HepG2 (cell line): ENCODE measurements at regions not wholly inside any gene's neighbourhood (a gene's known extent, or its start where the extent isn't known, plus 50 kb on each side); places are given as distances from the start of the nearest gene placed in this dataset.

ENCODE experiments used
- BRCA1 ChIP-seq: sonication (generic); formaldehyde crosslinking; IDR thresholded peaks from 2 replicates; pipeline ENCODE4 v1.4.0; 2020; ENCODE audit warnings: missing genetic modification reagents
- DPF2 ChIP-seq: sonication (generic); formaldehyde crosslinking; IDR thresholded peaks from 2 replicates; pipeline ENCODE4 v1.4.0; 2020; ENCODE audit warnings: mild to moderate bottlenecking, low read depth, missing genetic modification reagents, borderline replicate concordance
- FOXA3 ChIP-seq: IDR thresholded peaks from 2 replicates; pipeline ENCODE4 v1.6.1; 2016; ENCODE audit warnings: missing genetic modification reagents, missing compliant biosample characterization
- NPAS2 ChIP-seq: sonication (generic); formaldehyde crosslinking; IDR thresholded peaks from 2 replicates; pipeline ENCODE4 v1.8.0; 2022; ENCODE audit warnings: mild to moderate bottlenecking, missing genetic modification reagents, borderline replicate concordance
- RXRA ChIP-seq: sonication (generic); formaldehyde crosslinking; IDR thresholded peaks from 2 replicates; pipeline ENCODE4 v1.5.1; 2020; ENCODE audit warnings: missing genetic modification reagents
- TCF12 ChIP-seq, 2 experiments: fragments of 450-650 bp in 1 of 2; sonication (generic) in 1 of 2; formaldehyde crosslinking in 1 of 2; IDR thresholded peaks; 2 replicates each; pipeline versions ENCODE4 v1.6.1 to v1.8.0; 2017 to 2022; ENCODE audit warnings: antibody characterized with exemption in 1 of 2, mild to moderate bottlenecking in 1 of 2, missing genetic modification reagents in 1 of 2, moderate library complexity in 1 of 2
- TF ChIP-seq, protein P1 (sequence below): sonication (generic); formaldehyde crosslinking; IDR thresholded peaks from 2 replicates; pipeline ENCODE4 v1.8.0; 2022; ENCODE audit warnings: mild to moderate bottlenecking, missing genetic modification reagents

DNA sequence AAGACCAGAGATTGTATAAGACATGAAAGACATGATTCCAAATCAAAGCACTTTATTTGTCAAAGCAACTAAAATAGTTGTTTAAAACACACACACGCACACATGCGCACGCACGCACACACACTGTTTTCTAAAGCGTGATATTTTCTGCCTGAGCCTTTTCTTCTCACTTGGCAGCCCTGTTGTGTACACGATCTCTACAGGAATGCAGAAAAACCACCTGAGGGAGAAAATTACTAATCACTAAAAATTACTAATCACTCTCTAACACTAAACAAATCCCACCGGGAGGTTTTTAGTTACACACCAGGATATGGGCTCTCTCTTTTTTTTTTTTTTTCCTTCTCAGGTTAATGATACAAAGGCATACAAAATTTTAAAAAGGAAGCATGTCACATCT, 160.1 kb upstream of the ATP11B start:
- TF ChIP-seq BRCA1 (no peak), DPF2 (no peak), NPAS2 (CRISPR knock-in tag) (no peak), RXRA (CRISPR knock-in tag) (no peak), FOXA3 (CRISPR knock-in tag) (no peak), TCF12 (IDR thresholded peaks at IDR 0.05) (no peak), TCF12 (CRISPR knock-in tag; IDR thresholded peaks at IDR 0.05) (no peak)
- TF ChIP-seq, protein P1, sequence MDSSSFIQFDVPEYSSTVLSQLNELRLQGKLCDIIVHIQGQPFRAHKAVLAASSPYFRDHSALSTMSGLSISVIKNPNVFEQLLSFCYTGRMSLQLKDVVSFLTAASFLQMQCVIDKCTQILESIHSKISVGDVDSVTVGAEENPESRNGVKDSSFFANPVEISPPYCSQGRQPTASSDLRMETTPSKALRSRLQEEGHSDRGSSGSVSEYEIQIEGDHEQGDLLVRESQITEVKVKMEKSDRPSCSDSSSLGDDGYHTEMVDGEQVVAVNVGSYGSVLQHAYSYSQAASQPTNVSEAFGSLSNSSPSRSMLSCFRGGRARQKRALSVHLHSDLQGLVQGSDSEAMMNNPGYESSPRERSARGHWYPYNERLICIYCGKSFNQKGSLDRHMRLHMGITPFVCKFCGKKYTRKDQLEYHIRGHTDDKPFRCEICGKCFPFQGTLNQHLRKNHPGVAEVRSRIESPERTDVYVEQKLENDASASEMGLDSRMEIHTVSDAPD: no peak
